ENCODE measurements at regions not wholly inside any gene's neighbourhood (a gene's known extent, or its start where the extent isn't known, plus 50 kb on each side); places are given as distances from the start of the nearest gene placed in this dataset.
"Not testable (repeated sequence)": the region's sequence is repeated elsewhere in the genome, so short reads cannot be mapped to it uniquely, and the experiment has no call there.

DNA sequence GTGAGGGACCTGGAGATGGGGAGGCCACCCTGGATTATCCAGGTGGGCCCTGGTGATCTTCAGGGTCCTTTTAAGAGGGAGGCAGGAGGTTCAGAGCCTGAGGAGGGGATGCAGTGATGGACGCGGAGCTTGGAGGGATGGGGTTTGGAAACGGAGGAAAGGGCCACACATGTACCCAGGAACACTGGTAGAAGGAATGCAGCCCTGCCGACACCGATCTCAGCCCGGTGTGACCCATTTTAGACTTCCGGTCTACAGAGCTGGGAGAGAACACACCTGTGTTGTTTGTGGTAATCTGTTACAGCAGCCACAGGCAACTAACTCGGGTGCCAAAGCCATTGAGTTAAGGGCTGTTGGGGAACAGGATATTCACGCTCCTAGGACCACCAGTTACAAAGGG lies 345.2 kb downstream of the CNTNAP3B start:
- TF ChIP-seq, protein P1, sequence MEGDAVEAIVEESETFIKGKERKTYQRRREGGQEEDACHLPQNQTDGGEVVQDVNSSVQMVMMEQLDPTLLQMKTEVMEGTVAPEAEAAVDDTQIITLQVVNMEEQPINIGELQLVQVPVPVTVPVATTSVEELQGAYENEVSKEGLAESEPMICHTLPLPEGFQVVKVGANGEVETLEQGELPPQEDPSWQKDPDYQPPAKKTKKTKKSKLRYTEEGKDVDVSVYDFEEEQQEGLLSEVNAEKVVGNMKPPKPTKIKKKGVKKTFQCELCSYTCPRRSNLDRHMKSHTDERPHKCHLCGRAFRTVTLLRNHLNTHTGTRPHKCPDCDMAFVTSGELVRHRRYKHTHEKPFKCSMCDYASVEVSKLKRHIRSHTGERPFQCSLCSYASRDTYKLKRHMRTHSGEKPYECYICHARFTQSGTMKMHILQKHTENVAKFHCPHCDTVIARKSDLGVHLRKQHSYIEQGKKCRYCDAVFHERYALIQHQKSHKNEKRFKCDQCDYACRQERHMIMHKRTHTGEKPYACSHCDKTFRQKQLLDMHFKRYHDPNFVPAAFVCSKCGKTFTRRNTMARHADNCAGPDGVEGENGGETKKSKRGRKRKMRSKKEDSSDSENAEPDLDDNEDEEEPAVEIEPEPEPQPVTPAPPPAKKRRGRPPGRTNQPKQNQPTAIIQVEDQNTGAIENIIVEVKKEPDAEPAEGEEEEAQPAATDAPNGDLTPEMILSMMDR (IDR thresholded peaks at IDR 0.05; ENCODE audit: insufficient read depth, low read length) = not testable (repeated sequence)
- not testable (repeated sequence) for TF ChIP-seq POLR2AphosphoS5 (IDR thresholded peaks at IDR 0.05; ENCODE audit: low read depth); REST (IDR thresholded peaks at IDR 0.05; ENCODE audit: insufficient replicate concordance, low read depth); GABPA (IDR thresholded peaks at IDR 0.05; ENCODE audit: low read depth); SPI1 (IDR thresholded peaks at IDR 0.05; ENCODE audit: borderline replicate concordance, low read depth)
